Smooth muscle cell (in vitro differentiated cells): ENCODE measurements at regions not wholly inside any gene's neighbourhood (a gene's known extent, or its start where the extent isn't known, plus 50 kb on each side); places are given as distances from the start of the nearest gene placed in this dataset.

ENCODE experiments used
- DNase-seq: peaks from one replicate; lab custom pipeline; 2025; ENCODE audit not compliant: unreplicated experiment; lab: John Stamatoyannopoulos, UW
- H2AFZ ChIP-seq: fragments of 200-600 bp; sonication (generic); 2 replicates; pipeline ENCODE4 v1.6.0; 2016; ENCODE audit warnings: antibody characterized with exemption, low read depth, mild to moderate bottlenecking
- H3F3A ChIP-seq: fragments of 200-600 bp; sonication (generic); 2 replicates; pipeline ENCODE4 v1.6.0; 2017; ENCODE audit warnings: antibody characterized with exemption, low read depth
- H3K27ac ChIP-seq: fragments of 200-600 bp; sonication (generic); 2 replicates; pipeline ENCODE4 v1.5.1; 2016; ENCODE audit warnings: low read depth, mild to moderate bottlenecking
- H3K27me3 ChIP-seq: fragments of 200-600 bp; sonication (generic); 2 replicates; pipeline ENCODE4 v1.6.1; 2016; ENCODE audit warnings: low read depth, mild to moderate bottlenecking
- H3K36me3 ChIP-seq: fragments of 200-600 bp; sonication (generic); 2 replicates; pipeline ENCODE4 v1.5.1; 2016; ENCODE audit warnings: low read depth
- H3K4me1 ChIP-seq: fragments of 200-600 bp; sonication (generic); 2 replicates; pipeline ENCODE4 v1.5.1; 2016; ENCODE audit warnings: low read depth
- H3K4me2 ChIP-seq: fragments of 200-600 bp; sonication (generic); 2 replicates; pipeline ENCODE4 v1.6.0; 2016; ENCODE audit warnings: mild to moderate bottlenecking
- H3K4me3 ChIP-seq: fragments of 200-600 bp; sonication (generic); 2 replicates; pipeline ENCODE4 v1.5.1; 2016; ENCODE audit warnings: mild to moderate bottlenecking
- H3K79me2 ChIP-seq: fragments of 200-600 bp; sonication (generic); 2 replicates; pipeline ENCODE4 v1.6.0; 2016; ENCODE audit warnings: low read depth, mild to moderate bottlenecking
- H3K9ac ChIP-seq: fragments of 200-600 bp; sonication (generic); 2 replicates; pipeline ENCODE4 v1.6.0; 2016; ENCODE audit warnings: low read depth
- H3K9me3 ChIP-seq: fragments of 200-600 bp; sonication (generic); replicated peaks from 2 replicates; pipeline ENCODE4 v1.5.1; 2016; ENCODE audit warnings: low read depth
- H4K20me1 ChIP-seq: fragments of 200-600 bp; sonication (generic); 2 replicates; pipeline ENCODE4 v1.6.0; 2016; ENCODE audit warnings: low read depth
- CTCF ChIP-seq: fragments of 200-600 bp; sonication (generic); IDR thresholded peaks from 2 replicates; pipeline ENCODE4 v1.5.1; 2017; ENCODE audit warnings: borderline replicate concordance, mild to moderate bottlenecking, antibody characterized with exemption; ENCODE audit not compliant: insufficient read depth, poor library complexity, severe bottlenecking
- WGBS: methylation state at CpG from one replicate; pipeline ENCODE4 v1.1.7; 2016; ENCODE audit warnings: low lambda C conversion rate; 5-methylcytosine and 5-hydroxymethylcytosine counted together

GRCh38 chr6:6707143-6707542 is 118.6 kb downstream of the LY86 start:
- WGBS = 94% methylated on average over 6 of the region's 6 CpGs
- H3K4me1 ChIP-seq = no peaks in the 10 kb centered on the region
- H3K27ac ChIP-seq = no peak overlapping the region
- H3K4me3 ChIP-seq = no peak overlapping the region
- H3K9ac ChIP-seq = no peak overlapping the region
- TF ChIP-seq CTCF = no peak
- H3K36me3 ChIP-seq = no peaks in the 10 kb centered on the region
- H3K79me2 ChIP-seq = no peaks in the 10 kb centered on the region
- H3F3A ChIP-seq = no peaks in the 10 kb centered on the region
- no peak overlapping the region for H2AFZ ChIP-seq
- H3K9me3 ChIP-seq = no peaks in the 10 kb centered on the region
- DNase-seq = no peak
- H4K20me1 ChIP-seq = no peaks in the 10 kb centered on the region
- H3K4me2 ChIP-seq = no peak overlapping the region
- no peaks in the 10 kb centered on the region for H3K27me3 ChIP-seq

GRCh38 chr6:6709106-6709505 is 120.6 kb downstream of the LY86 start:
- H3F3A ChIP-seq = peaks cover 5% of the 10 kb centered on the region
- DNase-seq = no peak
- H3K36me3 ChIP-seq = no peaks in the 10 kb centered on the region
- no peak overlapping the region for H3K4me3 ChIP-seq
- 84% methylated on average over 3 of the region's 3 CpGs for WGBS
- no peak overlapping the region for H3K4me2 ChIP-seq
- H3K9ac ChIP-seq = no peak overlapping the region
- TF ChIP-seq CTCF = no peak
- H4K20me1 ChIP-seq = no peaks in the 10 kb centered on the region
- no peaks in the 10 kb centered on the region for H3K27me3 ChIP-seq
- H3K4me1 ChIP-seq = peaks cover 5% of the 10 kb centered on the region
- H3K79me2 ChIP-seq = no peaks in the 10 kb centered on the region
- no peaks in the 10 kb centered on the region for H3K9me3 ChIP-seq
- H2AFZ ChIP-seq = no peak overlapping the region
- H3K27ac ChIP-seq = no peak overlapping the region

GRCh38 chr6:6711031-6711785 is 122.7 kb downstream of the LY86 start:
- H3K9me3 ChIP-seq = no peaks in the 10 kb centered on the region
- WGBS = 89% methylated on average over 7 of the region's 7 CpGs
- H3K4me1 ChIP-seq = peaks cover 12% of the 10 kb centered on the region
- H3K27me3 ChIP-seq = no peaks in the 10 kb centered on the region
- H3K79me2 ChIP-seq = no peaks in the 10 kb centered on the region
- no peaks in the 10 kb centered on the region for H3K36me3 ChIP-seq
- no peak overlapping the region for H3K9ac ChIP-seq
- no peak overlapping the region for H2AFZ ChIP-seq
- H4K20me1 ChIP-seq = no peaks in the 10 kb centered on the region
- no peak overlapping the region for H3K4me3 ChIP-seq
- peaks cover 13% of the 10 kb centered on the region for H3F3A ChIP-seq
- no peak for TF ChIP-seq CTCF
- no peak overlapping the region for H3K27ac ChIP-seq
- no peak overlapping the region for H3K4me2 ChIP-seq
- DNase-seq = no peak

- 76% methylated on average over 7 of the region's 7 CpGs for WGBS
Observed at GRCh38 chr6:6711832-6712448, 123.4 kb downstream of the LY86 start.

More at GRCh38 chr6:6711832-6712448, 123.4 kb downstream of the LY86 start:
- Histone ChIP-seq H3K9ac (no peak overlapping the region), H2AFZ (no peak overlapping the region), H3K4me3 (no peak overlapping the region), H3K9me3 (no peaks in the 10 kb centered on the region), H3K4me2 (no peak overlapping the region), H4K20me1 (no peaks in the 10 kb centered on the region), H3K27ac (no peak overlapping the region), H3K4me1 (peaks cover 12% of the 10 kb centered on the region), H3F3A (peaks cover 13% of the 10 kb centered on the region), H3K27me3 (no peaks in the 10 kb centered on the region), H3K79me2 (no peaks in the 10 kb centered on the region), H3K36me3 (no peaks in the 10 kb centered on the region)
- TF ChIP-seq CTCF = no peak
- DNase-seq = no peak
